GM23338 (cell line): ENCODE measurements at regions not wholly inside any gene's neighbourhood (a gene's known extent, or its start where the extent isn't known, plus 50 kb on each side); places are given as distances from the start of the nearest gene placed in this dataset.

Experiments used
- ATAC-seq: fragments of 200-7000 bp; cut with Tn5 transposase; 3 replicates; pipeline ENCODE4 v1.9.1; 2020
- DNase-seq: peaks from one replicate; pipeline ENCODE4 v3.0.0-alpha.2; 2015; ENCODE audit warnings: low spot score
- H2AFZ ChIP-seq: fragments of 200-600 bp; sonication (generic); 2 replicates; pipeline ENCODE4 v1.8.0; 2016; ENCODE audit warnings: antibody characterized with exemption, mild to moderate bottlenecking, moderate library complexity
- H3F3A ChIP-seq: fragments of 200-600 bp; sonication (generic); replicated peaks from 2 replicates; pipeline ENCODE4 v1.8.0; 2017; ENCODE audit warnings: antibody characterized with exemption, mixed run types, low read depth
- H3K27ac ChIP-seq: fragments of 200-600 bp; sonication (generic); 2 replicates; pipeline ENCODE4 v1.6.1; 2016; ENCODE audit warnings: low read depth
- H3K27me3 ChIP-seq: fragments of 200-600 bp; sonication (generic); 2 replicates; pipeline ENCODE4 v1.8.0; 2016; ENCODE audit warnings: mild to moderate bottlenecking, mixed run types, moderate library complexity; ENCODE audit not compliant: insufficient read depth
- H3K36me3 ChIP-seq: fragments of 200-600 bp; sonication (generic); 2 replicates; pipeline ENCODE4 v1.8.0; 2016; ENCODE audit warnings: mild to moderate bottlenecking; ENCODE audit not compliant: insufficient read depth
- H3K4me1 ChIP-seq: fragments of 200-600 bp; sonication (generic); 2 replicates; pipeline ENCODE4 v1.8.0; 2016; ENCODE audit warnings: mild to moderate bottlenecking, moderate library complexity; ENCODE audit not compliant: insufficient read depth
- H3K4me2 ChIP-seq: fragments of 200-600 bp; sonication (generic); 2 replicates; pipeline ENCODE4 v1.7.1; 2017; ENCODE audit warnings: mixed run types
- H3K4me3 ChIP-seq: fragments of 200-600 bp; sonication (generic); 2 replicates; pipeline ENCODE4 v1.6.1; 2016; ENCODE audit warnings: mixed run types
- H3K79me2 ChIP-seq: fragments of 200-600 bp; sonication (generic); replicated peaks from 2 replicates; pipeline ENCODE4 v1.8.0; 2017; ENCODE audit warnings: mild to moderate bottlenecking; ENCODE audit not compliant: insufficient read depth
- H3K9me2 ChIP-seq: fragments of 200-600 bp; sonication (generic); 2 replicates; pipeline ENCODE4 v1.8.0; 2017; ENCODE audit not compliant: insufficient read depth
- H4K20me1 ChIP-seq: fragments of 200-600 bp; sonication (generic); replicated peaks from 2 replicates; pipeline ENCODE4 v1.8.0; 2017; ENCODE audit warnings: mild to moderate bottlenecking; ENCODE audit not compliant: insufficient read depth
- H3K27ac Mint-ChIP-seq: 2 replicates; pipeline ENCODE4 v1.8.0; 2020; ENCODE audit warnings: inconsistent platforms, mild to moderate bottlenecking, moderate library complexity, mixed read lengths
- H3K27me3 Mint-ChIP-seq: 3 replicates; pipeline ENCODE4 v1.8.0; 2022; ENCODE audit warnings: low read depth, mild to moderate bottlenecking, moderate library complexity, mixed read lengths, inconsistent platforms; ENCODE audit not compliant: insufficient read depth, poor library complexity
- H3K36me3 Mint-ChIP-seq: 3 replicates; pipeline ENCODE4 v1.8.0; 2021; ENCODE audit warnings: low read depth, mild to moderate bottlenecking, inconsistent platforms, moderate library complexity, mixed read lengths
- H3K4me1 Mint-ChIP-seq: 3 replicates; pipeline ENCODE4 v1.8.0; 2020; ENCODE audit warnings: mild to moderate bottlenecking, inconsistent platforms, mixed read lengths
- H3K4me3 Mint-ChIP-seq: 3 replicates; pipeline ENCODE4 v1.8.0; 2021; ENCODE audit warnings: moderate library complexity, mild to moderate bottlenecking, inconsistent platforms, mixed read lengths
- H3K9me3 Mint-ChIP-seq: 3 replicates; pipeline ENCODE4 v1.8.0; 2020; ENCODE audit warnings: moderate library complexity, mild to moderate bottlenecking, inconsistent platforms, mixed read lengths
- CREB1 ChIP-seq: fragments of 250-450 bp; sonication (Bioruptor Pico); IDR thresholded peaks from 2 replicates; pipeline ENCODE4 v1.5.0; 2020; ENCODE audit warnings: low read depth, mild to moderate bottlenecking, moderate library complexity
- EZH2 ChIP-seq: fragments of 200-600 bp; sonication (generic); IDR thresholded peaks from one replicate; pipeline ENCODE4 v1.8.0; 2017; ENCODE audit warnings: antibody characterized with exemption, mild to moderate bottlenecking, low read depth; ENCODE audit not compliant: unreplicated experiment
- EZH2phosphoT487 ChIP-seq: fragments of 200-600 bp; sonication (generic); IDR thresholded peaks from one replicate; pipeline ENCODE4 v1.8.1; 2018; ENCODE audit warnings: antibody characterized with exemption; ENCODE audit not compliant: unreplicated experiment
- JUNB ChIP-seq: IDR thresholded peaks from one replicate; pipeline ENCODE4 v1.6.1; 2016; ENCODE audit warnings: antibody characterized with exemption; ENCODE audit not compliant: unreplicated experiment
- NANOG ChIP-seq: IDR thresholded peaks from 2 replicates; pipeline ENCODE4 v1.6.1; 2016; ENCODE audit warnings: antibody characterized with exemption, borderline replicate concordance
- POLR2AphosphoS5 ChIP-seq: IDR thresholded peaks from 2 replicates; pipeline ENCODE4 v1.6.1; 2016; ENCODE audit warnings: antibody characterized with exemption, low read depth
- STAT1 ChIP-seq: IDR thresholded peaks from one replicate; pipeline ENCODE4 v1.6.1; 2016; ENCODE audit warnings: antibody characterized with exemption; ENCODE audit not compliant: unreplicated experiment
- ZNF114 ChIP-seq: fragments of 250-450 bp; sonication (Bioruptor Pico); IDR thresholded peaks from 2 replicates; pipeline ENCODE4 v1.5.0; 2020; ENCODE audit warnings: mild to moderate bottlenecking, moderate library complexity
- ZNF331 ChIP-seq: fragments of 250-450 bp; sonication (Bioruptor Pico); IDR thresholded peaks from 2 replicates; pipeline ENCODE4 v1.5.0; 2020; ENCODE audit warnings: low read depth, mild to moderate bottlenecking, moderate library complexity
- TF ChIP-seq, protein P1 (sequence below): fragments of 250-450 bp; sonication (Bioruptor Pico); IDR thresholded peaks from 2 replicates; pipeline ENCODE4 v1.5.0; 2020; ENCODE audit warnings: mild to moderate bottlenecking, moderate library complexity
- TF ChIP-seq, protein P2 (sequence below): IDR thresholded peaks from 2 replicates; pipeline ENCODE4 v1.6.1; 2016; ENCODE audit warnings: antibody characterized with exemption
- TF ChIP-seq, protein P3 (sequence below), 2 experiments: fragments of 200-600 bp in 1 of 2; sonication (generic) in 1 of 2; conservative IDR thresholded peaks; 2 replicates each; pipeline versions ENCODE4 v1.5.1 to v1.6.1; 2016 to 2017; ENCODE audit warnings: antibody characterized with exemption in 2 of 2, low read depth in 2 of 2, mild to moderate bottlenecking in 2 of 2, moderate library complexity in 1 of 2
- TF ChIP-seq, protein P4 (sequence below): IDR thresholded peaks from one replicate; pipeline ENCODE4 v1.6.1; 2018; ENCODE audit warnings: antibody characterized with exemption; ENCODE audit not compliant: unreplicated experiment

DNA sequence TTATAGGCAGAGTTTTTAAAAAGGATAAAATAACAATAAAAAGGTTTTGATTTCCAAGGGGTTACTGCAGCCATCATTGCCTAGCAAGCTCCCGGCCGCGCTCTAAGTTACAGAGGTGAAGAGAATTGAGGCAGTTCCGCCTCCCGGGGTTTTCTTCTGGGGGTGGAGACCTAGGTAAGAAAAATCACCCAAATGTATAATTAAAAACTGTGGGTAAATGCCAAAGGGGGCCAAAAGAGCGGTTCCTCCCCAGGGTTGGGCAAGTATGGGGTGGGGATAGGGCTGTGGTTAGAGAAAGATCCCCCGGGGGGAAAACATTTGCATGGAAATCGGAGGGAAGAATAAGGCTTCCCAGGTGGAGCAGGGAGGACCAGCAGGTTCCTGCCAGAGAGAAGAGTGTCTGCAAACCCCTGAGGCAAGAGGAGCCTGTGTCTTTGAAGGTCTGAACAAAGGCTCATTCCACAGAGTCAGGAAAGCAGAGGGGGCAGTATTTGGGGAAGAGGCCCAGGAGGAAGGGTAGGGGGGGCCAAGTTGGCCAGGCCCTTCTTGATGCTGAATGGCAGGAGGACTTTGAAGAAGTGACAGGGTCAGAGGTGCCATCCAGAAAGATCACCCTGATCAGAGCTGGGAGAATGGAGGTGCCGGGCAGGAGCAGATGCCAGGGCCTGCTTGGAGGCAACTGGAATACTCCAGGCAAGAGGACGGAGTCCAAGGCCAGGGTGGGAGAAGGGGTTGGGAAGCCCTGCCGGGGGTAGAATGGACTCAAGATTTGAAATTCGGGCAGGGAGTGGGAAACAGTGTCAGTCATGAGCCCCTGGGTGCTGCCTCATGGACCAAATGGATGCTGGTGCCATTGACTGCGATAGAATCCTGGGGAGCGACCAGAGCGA is 152.9 kb upstream of the RGMA start:
- peaks cover 30% of the 10 kb centered on the region for H3K4me1 ChIP-seq
- Mint-ChIP-seq H3K9me3 (no peaks in the 10 kb centered on the region; the same call in 2 of the 3 replicates), H3K27ac (no peak overlapping the region), H3K36me3 (no peaks in the 10 kb centered on the region; the same call in 2 of the 3 replicates), H3K4me3 (no peak overlapping the region; the same call in 1 of the 3 replicates), H3K27me3 (peaks cover 12% of the 10 kb centered on the region), H3K4me1 (peaks cover 12% of the 10 kb centered on the region)
- DNase-seq = peak; percentile 83
- H3K9me2 ChIP-seq = no peaks in the 10 kb centered on the region
- H3K27ac ChIP-seq = no peak overlapping the region
- peak overlapping the region; percentile 13; the same call in 1 of the 2 replicates for H3K4me3 ChIP-seq
- H3K36me3 ChIP-seq = no peaks in the 10 kb centered on the region
- H3K27me3 ChIP-seq = peaks cover 23% of the 10 kb centered on the region
- peak; percentile 95 for ATAC-seq
- peak overlapping the region; percentile 67 for H3K4me2 ChIP-seq
- no peaks in the 10 kb centered on the region for H3K79me2 ChIP-seq
- TF ChIP-seq ZNF331 = no peak
- TF ChIP-seq ZNF114 (CRISPR knock-in tag) = no peak
- TF ChIP-seq, protein P1, sequence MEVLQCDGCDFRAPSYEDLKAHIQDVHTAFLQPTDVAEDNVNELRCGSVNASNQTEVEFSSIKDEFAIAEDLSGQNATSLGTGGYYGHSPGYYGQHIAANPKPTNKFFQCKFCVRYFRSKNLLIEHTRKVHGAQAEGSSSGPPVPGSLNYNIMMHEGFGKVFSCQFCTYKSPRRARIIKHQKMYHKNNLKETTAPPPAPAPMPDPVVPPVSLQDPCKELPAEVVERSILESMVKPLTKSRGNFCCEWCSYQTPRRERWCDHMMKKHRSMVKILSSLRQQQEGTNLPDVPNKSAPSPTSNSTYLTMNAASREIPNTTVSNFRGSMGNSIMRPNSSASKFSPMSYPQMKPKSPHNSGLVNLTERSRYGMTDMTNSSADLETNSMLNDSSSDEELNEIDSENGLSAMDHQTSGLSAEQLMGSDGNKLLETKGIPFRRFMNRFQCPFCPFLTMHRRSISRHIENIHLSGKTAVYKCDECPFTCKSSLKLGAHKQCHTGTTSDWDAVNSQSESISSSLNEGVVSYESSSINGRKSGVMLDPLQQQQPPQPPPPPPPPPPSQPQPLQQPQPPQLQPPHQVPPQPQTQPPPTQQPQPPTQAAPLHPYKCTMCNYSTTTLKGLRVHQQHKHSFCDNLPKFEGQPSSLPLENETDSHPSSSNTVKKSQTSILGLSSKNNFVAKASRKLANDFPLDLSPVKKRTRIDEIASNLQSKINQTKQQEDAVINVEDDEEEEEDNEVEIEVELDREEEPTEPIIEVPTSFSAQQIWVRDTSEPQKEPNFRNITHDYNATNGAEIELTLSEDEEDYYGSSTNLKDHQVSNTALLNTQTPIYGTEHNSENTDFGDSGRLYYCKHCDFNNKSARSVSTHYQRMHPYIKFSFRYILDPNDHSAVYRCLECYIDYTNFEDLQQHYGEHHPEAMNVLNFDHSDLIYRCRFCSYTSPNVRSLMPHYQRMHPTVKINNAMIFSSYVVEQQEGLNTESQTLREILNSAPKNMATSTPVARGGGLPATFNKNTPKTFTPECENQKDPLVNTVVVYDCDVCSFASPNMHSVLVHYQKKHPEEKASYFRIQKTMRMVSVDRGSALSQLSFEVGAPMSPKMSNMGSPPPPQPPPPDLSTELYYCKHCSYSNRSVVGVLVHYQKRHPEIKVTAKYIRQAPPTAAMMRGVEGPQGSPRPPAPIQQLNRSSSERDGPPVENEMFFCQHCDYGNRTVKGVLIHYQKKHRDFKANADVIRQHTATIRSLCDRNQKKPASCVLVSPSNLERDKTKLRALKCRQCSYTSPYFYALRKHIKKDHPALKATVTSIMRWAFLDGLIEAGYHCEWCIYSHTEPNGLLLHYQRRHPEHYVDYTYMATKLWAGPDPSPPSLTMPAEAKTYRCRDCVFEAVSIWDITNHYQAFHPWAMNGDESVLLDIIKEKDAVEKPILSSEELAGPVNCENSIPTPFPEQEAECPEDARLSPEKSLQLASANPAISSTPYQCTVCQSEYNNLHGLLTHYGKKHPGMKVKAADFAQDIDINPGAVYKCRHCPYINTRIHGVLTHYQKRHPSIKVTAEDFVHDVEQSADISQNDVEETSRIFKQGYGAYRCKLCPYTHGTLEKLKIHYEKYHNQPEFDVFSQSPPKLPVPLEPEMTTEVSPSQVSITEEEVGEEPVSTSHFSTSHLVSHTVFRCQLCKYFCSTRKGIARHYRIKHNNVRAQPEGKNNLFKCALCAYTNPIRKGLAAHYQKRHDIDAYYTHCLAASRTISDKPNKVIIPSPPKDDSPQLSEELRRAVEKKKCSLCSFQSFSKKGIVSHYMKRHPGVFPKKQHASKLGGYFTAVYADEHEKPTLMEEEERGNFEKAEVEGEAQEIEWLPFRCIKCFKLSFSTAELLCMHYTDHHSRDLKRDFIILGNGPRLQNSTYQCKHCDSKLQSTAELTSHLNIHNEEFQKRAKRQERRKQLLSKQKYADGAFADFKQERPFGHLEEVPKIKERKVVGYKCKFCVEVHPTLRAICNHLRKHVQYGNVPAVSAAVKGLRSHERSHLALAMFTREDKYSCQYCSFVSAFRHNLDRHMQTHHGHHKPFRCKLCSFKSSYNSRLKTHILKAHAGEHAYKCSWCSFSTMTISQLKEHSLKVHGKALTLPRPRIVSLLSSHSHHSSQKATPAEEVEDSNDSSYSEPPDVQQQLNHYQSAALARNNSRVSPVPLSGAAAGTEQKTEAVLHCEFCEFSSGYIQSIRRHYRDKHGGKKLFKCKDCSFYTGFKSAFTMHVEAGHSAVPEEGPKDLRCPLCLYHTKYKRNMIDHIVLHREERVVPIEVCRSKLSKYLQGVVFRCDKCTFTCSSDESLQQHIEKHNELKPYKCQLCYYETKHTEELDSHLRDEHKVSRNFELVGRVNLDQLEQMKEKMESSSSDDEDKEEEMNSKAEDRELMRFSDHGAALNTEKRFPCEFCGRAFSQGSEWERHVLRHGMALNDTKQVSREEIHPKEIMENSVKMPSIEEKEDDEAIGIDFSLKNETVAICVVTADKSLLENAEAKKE (CRISPR knock-in tag) = peak; percentile 96
- TF ChIP-seq STAT1 = no peak
- TF ChIP-seq, protein P2, sequence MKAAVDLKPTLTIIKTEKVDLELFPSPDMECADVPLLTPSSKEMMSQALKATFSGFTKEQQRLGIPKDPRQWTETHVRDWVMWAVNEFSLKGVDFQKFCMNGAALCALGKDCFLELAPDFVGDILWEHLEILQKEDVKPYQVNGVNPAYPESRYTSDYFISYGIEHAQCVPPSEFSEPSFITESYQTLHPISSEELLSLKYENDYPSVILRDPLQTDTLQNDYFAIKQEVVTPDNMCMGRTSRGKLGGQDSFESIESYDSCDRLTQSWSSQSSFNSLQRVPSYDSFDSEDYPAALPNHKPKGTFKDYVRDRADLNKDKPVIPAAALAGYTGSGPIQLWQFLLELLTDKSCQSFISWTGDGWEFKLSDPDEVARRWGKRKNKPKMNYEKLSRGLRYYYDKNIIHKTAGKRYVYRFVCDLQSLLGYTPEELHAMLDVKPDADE = no peak
- no peak for TF ChIP-seq EZH2phosphoT487
- TF ChIP-seq, protein P3, sequence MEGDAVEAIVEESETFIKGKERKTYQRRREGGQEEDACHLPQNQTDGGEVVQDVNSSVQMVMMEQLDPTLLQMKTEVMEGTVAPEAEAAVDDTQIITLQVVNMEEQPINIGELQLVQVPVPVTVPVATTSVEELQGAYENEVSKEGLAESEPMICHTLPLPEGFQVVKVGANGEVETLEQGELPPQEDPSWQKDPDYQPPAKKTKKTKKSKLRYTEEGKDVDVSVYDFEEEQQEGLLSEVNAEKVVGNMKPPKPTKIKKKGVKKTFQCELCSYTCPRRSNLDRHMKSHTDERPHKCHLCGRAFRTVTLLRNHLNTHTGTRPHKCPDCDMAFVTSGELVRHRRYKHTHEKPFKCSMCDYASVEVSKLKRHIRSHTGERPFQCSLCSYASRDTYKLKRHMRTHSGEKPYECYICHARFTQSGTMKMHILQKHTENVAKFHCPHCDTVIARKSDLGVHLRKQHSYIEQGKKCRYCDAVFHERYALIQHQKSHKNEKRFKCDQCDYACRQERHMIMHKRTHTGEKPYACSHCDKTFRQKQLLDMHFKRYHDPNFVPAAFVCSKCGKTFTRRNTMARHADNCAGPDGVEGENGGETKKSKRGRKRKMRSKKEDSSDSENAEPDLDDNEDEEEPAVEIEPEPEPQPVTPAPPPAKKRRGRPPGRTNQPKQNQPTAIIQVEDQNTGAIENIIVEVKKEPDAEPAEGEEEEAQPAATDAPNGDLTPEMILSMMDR (conservative IDR thresholded peaks at IDR 0.05; ENCODE audit: low read depth in 2 of 2) = no peak
- TF ChIP-seq CREB1 (CRISPR knock-in tag) = no peak
- no peak for TF ChIP-seq POLR2AphosphoS5
- TF ChIP-seq JUNB = no peak
- TF ChIP-seq, protein P4, sequence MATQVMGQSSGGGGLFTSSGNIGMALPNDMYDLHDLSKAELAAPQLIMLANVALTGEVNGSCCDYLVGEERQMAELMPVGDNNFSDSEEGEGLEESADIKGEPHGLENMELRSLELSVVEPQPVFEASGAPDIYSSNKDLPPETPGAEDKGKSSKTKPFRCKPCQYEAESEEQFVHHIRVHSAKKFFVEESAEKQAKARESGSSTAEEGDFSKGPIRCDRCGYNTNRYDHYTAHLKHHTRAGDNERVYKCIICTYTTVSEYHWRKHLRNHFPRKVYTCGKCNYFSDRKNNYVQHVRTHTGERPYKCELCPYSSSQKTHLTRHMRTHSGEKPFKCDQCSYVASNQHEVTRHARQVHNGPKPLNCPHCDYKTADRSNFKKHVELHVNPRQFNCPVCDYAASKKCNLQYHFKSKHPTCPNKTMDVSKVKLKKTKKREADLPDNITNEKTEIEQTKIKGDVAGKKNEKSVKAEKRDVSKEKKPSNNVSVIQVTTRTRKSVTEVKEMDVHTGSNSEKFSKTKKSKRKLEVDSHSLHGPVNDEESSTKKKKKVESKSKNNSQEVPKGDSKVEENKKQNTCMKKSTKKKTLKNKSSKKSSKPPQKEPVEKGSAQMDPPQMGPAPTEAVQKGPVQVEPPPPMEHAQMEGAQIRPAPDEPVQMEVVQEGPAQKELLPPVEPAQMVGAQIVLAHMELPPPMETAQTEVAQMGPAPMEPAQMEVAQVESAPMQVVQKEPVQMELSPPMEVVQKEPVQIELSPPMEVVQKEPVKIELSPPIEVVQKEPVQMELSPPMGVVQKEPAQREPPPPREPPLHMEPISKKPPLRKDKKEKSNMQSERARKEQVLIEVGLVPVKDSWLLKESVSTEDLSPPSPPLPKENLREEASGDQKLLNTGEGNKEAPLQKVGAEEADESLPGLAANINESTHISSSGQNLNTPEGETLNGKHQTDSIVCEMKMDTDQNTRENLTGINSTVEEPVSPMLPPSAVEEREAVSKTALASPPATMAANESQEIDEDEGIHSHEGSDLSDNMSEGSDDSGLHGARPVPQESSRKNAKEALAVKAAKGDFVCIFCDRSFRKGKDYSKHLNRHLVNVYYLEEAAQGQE = no peak
- TF ChIP-seq EZH2 = no peak
- peak; percentile 36; the same call in 1 of the 2 replicates for TF ChIP-seq NANOG
- H3F3A ChIP-seq = 0 out of 2 replicates have a peak, but pooled peaks cover 6% of the 10 kb centered on the region
- H4K20me1 ChIP-seq = no peaks in the 10 kb centered on the region
- no peak overlapping the region for H2AFZ ChIP-seq
